GM19351 (cell line): ENCODE measurements at regions not wholly inside any gene's neighbourhood (a gene's known extent, or its start where the extent isn't known, plus 50 kb on each side); places are given as distances from the start of the nearest gene placed in this dataset.

ENCODE experiments used
- ATAC-seq: cut with Tn5 transposase; IDR thresholded peaks from one replicate; pipeline ENCODE4 v1.9.1; 2021; ENCODE audit warnings: mild to moderate bottlenecking, moderate library complexity; ENCODE audit not compliant: unreplicated experiment

DNA sequence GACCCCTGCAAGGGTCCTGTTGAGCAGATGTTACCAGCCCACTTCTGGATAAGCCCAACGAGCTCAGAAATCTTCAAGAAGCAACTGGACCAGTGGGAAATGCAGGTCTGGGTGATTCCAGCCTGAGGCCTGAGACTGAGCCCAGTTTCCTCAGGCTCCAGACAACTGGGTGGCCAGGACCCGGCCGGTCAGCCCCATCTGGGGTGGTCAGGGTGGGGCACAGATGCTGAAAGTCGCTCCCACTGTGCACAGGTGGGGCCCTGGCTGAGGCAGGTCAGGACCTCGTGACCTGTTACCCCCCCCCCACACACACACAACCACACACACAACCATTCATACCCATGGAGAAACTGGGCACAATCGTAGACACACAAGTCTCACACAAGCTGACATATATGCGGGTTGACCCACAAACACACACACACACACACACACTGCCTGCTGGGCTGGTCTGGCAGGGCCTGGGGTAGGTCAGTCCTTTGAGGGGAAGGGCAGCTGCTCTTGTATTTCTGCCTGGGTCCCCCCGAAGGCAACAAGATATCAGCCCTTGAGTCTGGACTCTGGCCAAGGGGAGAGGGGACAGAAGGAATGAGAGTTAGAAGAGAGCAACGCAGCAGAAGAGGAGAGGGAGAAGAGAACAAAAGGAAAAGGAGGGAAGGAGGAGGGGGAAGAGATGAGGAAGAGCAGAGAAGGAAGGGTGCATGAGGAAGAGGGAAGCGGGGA is 99.0 kb upstream of the CDH5 start:
- no peak for ATAC-seq

DNA sequence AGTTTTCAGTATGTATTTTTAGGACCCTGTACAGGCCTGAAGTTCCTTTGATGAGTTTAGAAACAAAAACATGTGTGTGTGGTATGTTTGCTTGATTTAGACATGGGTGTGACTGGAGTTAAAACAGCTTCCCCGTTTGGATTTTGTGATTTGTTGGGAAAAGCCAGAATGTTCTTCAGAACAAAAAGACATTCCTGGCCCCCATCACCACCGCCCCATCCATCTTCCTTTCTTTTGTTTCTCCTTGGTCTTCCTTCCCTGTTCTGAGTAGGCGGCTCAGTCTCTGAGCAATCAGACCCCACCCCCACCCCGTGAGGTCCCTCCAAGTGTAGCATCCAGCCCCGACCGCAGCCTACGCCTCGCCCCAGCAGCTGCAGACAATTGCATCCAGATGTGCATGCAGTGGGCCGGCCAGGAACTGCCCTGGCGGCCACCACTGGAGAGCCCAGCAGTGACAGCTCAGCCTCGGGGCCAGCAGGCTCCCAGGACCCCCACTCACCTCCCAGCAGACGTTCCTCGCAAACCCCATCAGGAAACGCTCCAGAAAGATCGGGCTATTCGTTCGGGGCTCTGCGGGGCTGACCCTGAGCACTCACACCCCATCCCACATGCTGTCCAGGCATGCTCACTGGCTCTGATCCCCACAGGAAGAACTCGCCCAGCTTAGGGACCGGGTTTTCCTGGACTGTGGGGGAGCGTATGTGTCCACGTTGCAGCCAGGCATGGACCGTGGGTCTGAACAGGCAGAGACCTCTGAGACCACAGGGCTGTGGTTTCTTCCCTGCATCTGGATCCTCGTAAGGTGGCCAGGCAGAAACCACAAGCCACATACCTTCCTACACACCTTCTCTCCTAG is 99.8 kb upstream of the CDH5 start:
- no peak for ATAC-seq

DNA sequence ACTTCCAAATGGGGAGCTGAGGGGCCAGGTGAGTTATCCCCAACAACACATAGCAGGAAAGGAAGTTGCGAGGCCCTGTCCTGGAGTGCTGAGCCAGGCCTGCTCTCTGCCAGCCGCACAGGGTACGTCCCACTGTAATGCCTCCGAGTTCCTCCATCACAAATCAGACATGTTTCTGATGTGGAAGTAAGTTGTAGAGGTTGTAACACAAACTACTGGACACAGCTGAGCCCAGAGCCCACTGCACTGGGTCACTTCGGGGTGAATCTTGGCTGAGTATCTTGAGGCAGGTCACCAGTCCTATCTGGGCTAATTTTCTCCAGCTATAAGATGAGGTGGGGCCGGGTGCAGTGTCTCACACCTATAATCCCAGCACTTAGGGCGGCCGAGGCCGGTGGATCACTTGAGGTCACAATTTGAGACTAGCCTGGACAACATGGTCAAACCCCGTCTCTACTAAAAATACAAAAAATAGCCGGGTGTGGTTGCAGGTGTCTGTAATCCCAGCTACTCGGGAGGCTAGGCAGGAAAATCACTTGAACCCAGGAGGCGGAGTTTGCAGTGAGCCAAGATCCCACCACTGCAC is 100.8 kb upstream of the CDH5 start:
- no peak for ATAC-seq

DNA sequence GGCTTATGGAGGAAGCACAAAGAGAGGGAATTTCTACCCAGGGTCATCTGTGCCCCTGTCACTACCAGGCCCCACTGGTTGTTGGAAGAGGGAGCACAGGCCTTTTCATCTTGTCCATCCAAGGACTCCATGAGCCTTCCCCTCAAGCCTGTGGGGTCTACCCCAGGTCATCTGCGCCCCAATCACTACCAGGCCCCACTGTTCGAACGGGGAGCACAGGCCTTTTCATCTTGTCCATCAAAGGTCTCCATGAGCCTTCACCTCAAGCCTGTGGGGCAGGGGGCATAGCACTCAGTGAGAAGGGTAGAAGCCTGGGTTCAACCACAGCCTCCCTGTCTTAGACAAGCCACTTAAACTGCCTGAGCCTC is 101.5 kb upstream of the CDH5 start:
- ATAC-seq: no peak

DNA sequence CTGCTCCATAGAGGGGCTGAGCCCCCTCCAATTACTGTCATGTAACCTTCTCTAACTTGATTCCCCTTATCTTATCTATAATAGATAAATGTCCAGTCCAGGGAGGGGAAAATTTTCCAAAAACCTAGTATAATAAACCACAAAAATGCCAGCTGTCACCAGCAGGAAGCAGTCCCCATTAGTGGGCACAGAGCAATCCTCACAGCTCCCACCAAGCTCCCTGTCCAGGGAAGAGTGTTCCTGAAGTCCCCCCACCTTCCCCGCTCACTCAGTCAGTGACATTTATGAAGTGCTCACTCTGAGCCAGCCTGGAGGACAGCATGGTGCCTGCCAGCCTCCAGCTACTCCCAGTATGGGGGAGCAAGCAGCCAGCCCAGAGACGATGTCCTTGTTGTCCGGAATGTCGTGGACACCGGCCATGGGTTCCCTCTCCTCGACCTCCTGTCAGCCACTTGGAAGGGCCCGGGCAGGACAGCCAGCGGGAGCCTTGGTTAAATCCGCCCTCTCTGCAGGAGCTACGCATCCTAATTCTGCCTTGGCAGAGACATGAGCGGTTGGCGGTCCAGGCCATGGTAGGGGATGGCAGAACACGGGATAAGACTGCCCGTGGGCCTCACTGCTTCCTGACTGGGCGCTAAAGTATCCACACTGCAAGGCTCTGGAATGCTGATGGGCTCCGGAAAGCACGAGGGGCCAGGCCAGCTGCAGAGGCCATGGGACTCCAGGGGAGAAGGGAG is 102.0 kb upstream of the CDH5 start:
- ATAC-seq: no peak

DNA sequence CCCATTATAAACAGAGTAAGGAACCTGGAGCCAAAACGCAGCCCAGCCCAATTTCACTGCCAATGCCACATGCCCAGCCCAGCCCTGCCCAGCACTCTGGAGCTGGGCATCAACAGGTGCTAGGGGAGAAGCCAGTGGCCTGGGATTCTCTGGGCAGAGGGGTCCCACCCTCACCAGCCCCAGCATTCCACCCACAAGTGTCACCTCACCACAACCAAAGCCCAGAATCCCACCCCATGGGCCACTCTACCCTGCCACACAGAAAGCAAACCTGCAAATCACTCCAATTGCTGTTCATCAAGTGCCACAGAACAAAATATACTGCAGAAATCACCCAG is 102.5 kb upstream of the CDH5 start:
- no peak for ATAC-seq

DNA sequence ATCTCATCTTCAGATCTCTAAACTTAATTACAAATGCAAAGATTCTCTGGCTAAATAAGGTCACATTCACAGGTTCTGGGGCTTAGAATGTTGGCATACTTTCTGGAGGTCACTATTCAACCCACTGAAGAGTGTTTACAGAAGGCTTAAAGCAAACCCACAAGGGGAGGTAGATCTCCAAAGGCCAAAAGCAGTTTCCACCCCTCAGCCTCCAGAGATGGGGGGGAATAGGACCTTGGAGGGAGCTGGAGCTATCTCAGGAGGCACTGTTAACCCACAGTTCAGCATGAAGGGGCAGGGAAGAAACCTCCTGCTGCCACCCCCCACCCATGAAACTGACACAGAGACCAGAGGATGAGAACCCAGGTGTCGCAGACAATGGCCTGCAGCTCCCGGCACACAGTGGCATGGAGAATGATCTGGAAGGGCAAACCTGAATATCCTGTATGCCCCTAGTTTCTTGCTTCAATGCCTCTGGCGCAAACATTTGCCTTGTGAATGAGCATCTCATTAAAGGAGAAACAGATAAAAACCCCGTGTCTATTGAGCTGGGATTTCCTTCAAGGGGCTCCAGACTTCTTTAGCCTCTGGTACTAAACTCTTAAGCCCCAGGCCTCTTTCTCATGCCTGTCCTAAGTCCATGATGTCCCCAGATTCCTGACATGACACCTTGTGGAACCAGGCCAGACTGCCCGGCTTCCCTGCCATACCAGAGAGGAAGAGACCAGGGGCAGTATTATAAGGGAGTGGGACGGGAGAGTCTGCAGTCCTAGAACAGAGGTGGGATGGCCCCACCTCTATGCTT is 103.1 kb upstream of the CDH5 start:
- no peak for ATAC-seq

DNA sequence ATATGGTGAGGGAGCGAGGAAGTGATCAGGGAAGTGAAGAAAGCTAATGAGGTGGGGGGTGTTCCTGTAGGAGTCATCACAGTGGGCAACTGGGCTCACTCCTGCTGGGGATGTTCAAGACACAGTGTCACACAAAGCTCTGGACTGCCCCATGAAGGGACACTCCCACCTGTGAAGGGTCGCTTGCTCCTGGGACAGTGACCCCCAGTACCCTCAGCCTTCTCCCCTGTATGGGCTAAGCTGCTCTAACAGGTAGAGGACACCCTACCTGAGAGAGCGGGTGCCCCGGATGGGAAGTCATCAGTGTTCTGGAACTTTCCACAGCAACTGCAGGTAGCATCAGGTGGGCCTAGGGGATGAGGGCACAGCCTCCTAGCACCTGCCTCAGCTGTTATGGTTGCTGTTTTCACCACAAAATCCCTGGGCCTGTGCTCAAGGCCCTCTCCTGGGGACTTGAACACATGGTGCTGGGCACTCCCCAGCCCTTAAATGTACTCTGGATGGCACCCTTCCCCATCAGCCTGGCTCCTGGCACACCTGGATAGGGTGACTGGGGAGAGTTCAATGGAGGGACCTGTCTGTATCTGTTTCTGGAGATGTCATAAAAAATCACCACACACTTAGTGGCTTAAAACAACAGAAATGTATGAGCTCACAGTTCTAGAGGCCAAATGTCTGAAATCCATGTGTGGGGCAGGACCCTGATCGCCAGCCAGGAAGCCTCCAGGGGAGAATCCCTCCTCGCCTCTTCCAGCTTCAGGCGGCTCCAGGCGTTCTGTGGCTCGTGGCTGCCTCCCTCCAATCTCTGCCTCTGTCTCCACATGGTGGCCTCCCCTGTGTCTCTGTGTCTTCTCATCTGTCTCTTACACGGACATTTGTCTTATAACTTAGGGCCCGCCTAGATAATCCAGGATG is 104.0 kb upstream of the CDH5 start:
- no peak for ATAC-seq

DNA sequence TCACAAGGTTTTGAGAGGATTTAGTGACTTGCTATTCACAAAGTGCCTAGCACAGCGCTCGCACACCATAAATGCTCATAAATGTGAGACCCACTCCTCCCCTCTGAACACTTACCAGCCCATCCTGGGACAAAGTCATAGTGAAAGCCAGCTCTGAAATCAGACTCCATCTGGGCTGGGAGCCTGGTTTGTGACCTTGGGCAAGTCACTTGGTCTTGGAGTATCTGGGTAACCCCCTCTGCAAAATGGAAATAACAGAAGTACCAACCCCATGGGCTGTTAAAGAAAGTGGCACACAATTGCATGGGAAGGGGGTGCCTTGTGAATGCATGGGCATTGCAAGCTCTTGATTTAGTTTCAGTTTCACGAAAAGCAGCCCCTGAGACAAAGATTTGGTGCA is 104.7 kb upstream of the CDH5 start:
- ATAC-seq: no peak

DNA sequence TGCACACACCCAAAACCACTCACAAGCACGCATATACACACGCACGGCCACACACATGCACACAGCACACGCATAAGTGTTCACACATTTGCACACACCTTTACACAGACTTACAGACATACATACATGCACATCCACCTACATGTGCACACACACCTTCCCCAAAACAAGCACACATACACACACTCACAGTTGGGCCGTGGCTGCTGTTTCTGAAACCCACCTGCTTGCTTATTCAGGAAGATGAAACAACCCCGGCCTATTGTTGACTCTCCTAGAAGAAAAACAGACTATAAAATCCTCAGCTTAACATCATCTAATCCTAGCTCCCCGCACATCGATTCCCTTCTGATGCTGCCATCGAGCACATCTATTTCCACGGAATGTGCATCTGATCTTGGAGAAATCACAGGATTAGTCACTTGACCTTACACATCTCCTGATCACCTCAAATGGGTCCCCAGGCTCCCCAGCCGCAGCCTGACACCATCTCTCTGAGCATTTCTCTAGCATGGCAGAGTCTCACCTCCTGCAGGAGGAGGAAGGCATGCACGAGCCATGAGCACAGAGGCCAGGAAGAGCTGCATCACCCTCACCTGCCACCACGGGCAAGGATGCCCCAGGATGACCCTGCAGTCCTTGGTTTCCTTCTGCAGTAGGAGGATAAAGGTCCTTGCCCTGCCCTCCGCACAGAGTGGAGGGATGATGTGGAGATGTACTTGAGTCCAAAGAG is 105.8 kb upstream of the CDH5 start:
- no peak for ATAC-seq

DNA sequence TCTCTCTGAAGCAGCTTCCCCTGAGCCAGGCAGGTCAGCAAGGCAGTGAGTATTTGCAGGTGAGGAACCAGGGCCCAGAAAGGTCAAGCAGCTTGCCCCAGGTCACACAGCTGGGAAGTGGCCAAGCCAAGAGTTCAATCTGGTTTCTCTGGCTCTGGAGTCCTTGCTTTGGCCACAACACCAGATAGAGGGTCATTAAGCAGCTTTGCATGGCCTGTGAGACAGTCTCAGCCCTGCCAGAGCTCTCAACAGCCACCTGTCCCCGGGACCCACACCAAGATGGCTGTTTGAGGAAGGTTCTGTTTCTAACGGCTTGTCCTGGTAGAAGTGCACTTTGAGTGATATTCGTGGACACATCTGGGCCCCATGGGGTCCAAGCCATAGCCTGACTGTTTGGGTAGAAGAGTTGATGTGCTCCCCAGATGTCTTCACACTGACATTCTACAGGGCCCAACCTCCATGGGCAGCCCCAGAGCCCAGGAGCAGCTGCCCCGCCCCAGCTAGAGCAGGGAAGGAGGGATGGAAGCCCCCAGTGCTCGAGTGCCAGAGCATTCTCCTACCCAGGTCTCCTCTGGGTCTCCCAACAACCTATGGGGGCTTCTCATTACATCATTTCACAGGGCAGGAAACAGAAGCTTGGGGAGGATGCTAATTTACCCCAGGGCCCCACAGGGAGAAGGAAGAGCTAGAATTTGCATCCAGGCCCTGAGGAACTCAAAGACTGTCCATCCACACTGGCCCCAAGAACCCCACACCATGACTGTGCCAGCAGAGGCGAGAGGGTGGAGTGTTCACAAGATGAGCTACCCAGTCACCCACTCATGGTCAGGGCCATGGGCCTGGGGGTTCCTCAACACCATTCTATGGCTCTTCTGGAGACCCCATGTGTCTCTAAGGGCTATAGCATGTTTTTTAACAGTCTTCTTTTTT is 107.3 kb upstream of the CDH5 start:
- no peak for ATAC-seq

DNA sequence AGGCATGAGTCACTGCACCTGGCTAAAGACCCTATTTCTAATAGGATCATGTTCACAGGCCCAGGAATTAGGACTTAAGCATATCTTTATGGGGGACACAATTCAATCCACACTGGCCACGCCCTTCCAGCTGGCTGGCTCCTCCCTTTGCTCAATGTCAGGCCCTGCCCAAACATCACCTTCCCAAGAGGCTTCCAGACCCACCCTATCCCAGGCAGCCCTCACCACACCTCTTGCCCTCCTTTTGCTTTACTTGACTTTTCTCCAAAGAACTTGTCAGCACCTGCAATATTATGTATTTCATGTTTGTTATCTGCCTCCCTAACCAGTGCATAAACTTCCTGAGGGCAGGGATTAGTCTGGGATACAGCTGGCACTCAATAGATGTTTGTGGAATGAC is 109.6 kb upstream of the CDH5 start:
- ATAC-seq: no peak

DNA sequence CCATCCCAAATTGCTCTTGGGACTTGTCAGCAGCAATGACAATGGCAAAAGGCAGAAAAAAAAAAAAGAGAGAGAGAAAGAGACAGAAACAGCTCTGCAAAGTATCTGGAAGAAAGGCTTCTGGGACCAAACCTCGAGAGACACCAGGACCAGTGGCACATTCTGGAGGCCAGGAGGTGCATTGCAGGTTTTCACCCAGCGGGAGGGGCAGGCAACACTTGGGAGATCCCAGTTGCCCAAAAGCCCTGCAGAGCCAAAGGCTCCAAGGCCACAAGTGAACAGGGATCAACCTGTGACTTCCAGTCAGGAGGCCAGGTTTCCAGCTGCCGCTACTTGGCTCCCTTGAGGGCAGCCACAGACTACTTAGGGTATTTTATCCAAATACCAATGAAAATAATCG is 110.8 kb upstream of the CDH5 start:
- ATAC-seq: no peak

DNA sequence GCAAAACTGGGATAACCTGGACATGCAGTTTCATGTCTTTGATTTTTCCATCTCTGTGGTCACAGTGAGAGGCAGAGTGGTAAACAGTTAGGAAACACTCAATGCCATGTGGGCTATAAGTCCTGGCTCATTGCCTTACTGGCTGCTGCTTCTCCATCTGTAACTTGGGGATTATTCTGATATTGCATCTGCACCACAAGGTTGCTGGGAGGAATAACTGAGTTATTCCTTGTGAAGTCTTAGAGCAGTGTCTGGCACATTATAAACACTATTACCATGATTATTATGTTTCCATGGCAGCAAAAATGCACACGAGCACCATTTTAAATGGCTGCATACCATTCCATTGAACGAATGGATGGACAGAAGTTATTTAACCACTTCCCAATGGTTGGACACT is 111.7 kb upstream of the CDH5 start:
- ATAC-seq: no peak

DNA sequence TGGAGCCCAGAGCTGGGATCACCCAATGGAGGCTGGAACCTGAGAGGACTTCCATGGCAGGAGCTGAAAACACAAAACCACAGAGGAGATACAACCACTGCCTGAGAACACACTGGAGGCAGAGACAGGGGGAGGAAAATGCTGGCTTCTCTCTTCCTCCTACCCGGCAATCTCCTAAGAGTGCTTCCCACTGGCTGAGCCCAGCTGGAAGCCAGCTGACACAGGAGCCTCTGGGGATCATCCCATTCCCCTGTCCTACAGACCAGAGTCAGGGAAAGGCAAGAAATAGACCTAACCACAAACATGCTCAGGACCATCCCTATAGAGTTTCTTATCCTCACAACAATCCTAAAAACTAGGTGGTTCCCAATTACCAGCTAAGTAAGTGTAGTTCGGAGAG is 112.4 kb upstream of the CDH5 start:
- no peak for ATAC-seq

DNA sequence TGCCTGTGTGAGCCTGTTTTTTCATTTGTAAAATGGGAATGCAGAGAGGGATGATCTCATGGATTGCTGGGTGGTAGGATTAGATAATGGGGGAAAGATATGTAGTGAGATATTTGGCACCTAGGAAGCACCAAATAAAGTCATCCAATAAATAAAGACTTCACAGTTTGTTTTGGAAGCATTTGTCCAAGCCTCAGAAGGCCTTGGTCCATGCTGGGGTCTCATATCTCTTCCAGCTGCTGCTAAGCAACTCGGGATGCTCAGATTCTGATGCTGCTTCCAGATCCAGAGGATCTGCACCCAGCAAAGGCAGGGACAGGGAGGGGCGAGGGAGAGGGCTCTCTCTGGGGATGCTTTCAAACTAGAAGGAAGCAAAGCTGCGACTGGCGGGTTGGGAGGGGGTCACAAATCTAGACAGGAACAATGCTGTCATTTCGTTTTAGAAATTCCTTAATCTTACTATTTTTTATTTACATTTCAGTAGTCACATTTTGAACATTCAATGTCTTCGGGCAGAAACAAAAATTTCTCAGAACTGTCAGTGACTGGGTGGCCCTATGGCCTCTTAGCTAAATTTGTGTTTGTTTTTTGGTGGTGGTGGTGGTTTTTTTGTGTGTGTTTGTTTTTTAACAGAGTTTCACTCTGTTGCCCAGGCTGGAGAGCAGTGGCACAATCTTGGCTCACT is 114.9 kb upstream of the CDH5 start:
- ATAC-seq: no peak

DNA sequence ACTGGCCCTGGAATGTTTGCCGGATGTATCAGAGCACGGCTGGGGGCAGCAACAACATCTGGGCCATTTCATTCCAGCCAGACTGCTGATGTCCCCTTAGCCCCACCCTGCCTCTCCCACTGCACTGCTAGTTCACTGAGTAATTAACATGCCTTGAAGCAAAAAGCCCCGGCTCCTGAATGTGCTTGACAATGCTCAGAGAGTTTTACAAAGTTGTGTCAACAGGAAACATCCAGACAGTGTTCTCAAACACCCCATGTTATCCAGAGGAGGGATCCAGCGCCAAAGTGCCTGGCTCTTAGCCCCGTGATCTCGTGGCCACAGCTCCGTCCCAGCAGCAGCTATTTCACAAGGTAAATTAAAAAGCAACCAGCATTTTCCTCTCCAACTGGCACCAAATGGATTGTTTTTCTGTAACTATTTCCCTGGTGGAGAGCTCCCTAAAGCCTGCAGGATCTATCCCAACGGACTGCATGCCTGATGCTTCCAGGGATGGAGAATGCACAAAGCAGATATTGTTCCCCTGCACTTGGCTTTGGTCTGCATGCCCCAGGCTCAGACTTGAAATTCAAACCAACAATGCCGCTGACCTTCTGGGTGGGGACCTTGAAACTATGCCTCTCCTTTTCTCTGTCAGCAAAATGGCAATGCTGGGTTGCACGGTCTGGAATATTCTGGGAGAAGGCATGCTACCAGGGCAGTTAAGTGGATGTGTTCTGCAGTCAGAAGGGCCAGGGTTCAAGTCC is 115.6 kb upstream of the CDH5 start:
- no peak for ATAC-seq
